Tibial artery (tissue), 4 donors: ENCODE measurements at regions not wholly inside any gene's neighbourhood (a gene's known extent, or its start where the extent isn't known, plus 50 kb on each side); places are given as distances from the start of the nearest gene placed in this dataset.

Source experiments
- DNase-seq, 2 donors: peaks; one replicate each; pipeline ENCODE4 v3.0.0-alpha.2; 2019
- H3K27ac ChIP-seq, 2 donors: fragments of 200-600 bp; sonication (generic) in 1 of 2; 1 replicate in 1 of 2; 2 replicates in 1 of 2; pipeline ENCODE4 v1.5.1; 2018 to 2019; ENCODE audit warnings: mild to moderate bottlenecking in 1 of 2
- H3K27me3 ChIP-seq, 2 donors: fragments of 200-600 bp; sonication (generic) in 1 of 2; one replicate each; pipeline versions ENCODE4 v1.5.1 to v1.6.0; 2016 to 2019
- H3K36me3 ChIP-seq, 3 donors: fragments of 200-600 bp; sonication (generic) in 2 of 3; one replicate each; pipeline ENCODE4 v1.5.1; 2016 to 2019; ENCODE audit warnings: mild to moderate bottlenecking in 2 of 3
- H3K4me1 ChIP-seq, 4 donors: fragments of 200-600 bp; sonication (generic) in 2 of 4; 1 replicate in 3 of 4; 2 replicates in 1 of 4; pipeline ENCODE4 v1.5.1; 2016 to 2019
- H3K4me3 ChIP-seq, 2 donors: fragments of 200-600 bp; sonication (generic) in 1 of 2; 1 replicate in 1 of 2; 2 replicates in 1 of 2; pipeline ENCODE4 v1.5.1; 2018 to 2019; ENCODE audit warnings: mild to moderate bottlenecking in 2 of 2
- H3K9me3 ChIP-seq, 3 donors: fragments of 200-600 bp; sonication (generic) in 1 of 3; one replicate each; pipeline ENCODE4 v1.5.1; 2016 to 2019
- intact Hi-C: fragments of 100-400 bp; cut with DNase I; formaldehyde crosslinking; loops from one replicate; pipeline ENCODE4 v1.15.0; 2023; ENCODE audit warnings: low total_unique reads
- TF ChIP-seq, protein P1 (sequence below), 2 experiments: fragments of 200-600 bp in 1 of 2; fragments of 450-650 bp in 1 of 2; IDR thresholded peaks; one replicate each; pipeline ENCODE4 v1.5.1; 2017 to 2019; ENCODE audit warnings: antibody characterized with exemption in 2 of 2, mild to moderate bottlenecking in 1 of 2, moderate library complexity in 1 of 2

DNA sequence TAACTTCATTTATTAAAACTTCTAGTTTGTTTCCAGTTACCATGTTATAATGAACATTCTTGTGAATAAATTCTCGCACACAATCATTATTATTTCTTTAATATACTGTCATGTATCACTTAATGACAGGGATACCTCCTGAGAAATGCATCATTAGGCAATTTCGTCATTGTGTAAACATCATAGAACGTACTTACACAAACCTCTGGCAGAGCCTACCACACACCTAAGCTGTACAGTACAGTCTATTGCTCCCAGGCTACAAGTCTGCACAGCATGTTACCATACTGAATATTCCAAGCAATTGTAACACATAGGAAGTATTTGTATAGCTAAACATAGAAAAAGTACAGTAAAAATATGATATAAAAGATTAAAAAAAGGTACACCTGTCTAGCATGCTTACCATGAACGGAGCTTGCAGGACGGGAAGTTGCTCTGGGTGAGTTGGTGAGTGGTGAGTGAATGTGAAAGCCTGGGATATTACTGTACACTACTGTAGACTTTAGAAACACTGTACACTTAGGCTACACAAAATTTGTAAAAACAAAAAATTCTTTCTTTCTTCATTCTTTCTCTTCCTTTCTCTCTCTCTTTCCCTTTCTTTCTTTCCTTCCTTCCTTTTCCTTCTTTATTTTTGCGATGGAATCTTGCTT lies 268.2 kb upstream of the SOX4 start:
- no peak overlapping the region for H3K4me3 ChIP-seq
- H3K27ac ChIP-seq, result no peak overlapping the region
- H3K9me3 ChIP-seq, result no peaks in the 10 kb centered on the region
- H3K27me3 ChIP-seq, result no peaks in the 10 kb centered on the region
- no peak for DNase-seq
- TF ChIP-seq, protein P1, sequence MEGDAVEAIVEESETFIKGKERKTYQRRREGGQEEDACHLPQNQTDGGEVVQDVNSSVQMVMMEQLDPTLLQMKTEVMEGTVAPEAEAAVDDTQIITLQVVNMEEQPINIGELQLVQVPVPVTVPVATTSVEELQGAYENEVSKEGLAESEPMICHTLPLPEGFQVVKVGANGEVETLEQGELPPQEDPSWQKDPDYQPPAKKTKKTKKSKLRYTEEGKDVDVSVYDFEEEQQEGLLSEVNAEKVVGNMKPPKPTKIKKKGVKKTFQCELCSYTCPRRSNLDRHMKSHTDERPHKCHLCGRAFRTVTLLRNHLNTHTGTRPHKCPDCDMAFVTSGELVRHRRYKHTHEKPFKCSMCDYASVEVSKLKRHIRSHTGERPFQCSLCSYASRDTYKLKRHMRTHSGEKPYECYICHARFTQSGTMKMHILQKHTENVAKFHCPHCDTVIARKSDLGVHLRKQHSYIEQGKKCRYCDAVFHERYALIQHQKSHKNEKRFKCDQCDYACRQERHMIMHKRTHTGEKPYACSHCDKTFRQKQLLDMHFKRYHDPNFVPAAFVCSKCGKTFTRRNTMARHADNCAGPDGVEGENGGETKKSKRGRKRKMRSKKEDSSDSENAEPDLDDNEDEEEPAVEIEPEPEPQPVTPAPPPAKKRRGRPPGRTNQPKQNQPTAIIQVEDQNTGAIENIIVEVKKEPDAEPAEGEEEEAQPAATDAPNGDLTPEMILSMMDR (IDR thresholded peaks at IDR 0.05), result no peak
- H3K36me3 ChIP-seq, result no peaks in the 10 kb centered on the region
- H3K4me1 ChIP-seq, result no peaks in the 10 kb centered on the region
- intact Hi-C loops, result no loop called here

DNA sequence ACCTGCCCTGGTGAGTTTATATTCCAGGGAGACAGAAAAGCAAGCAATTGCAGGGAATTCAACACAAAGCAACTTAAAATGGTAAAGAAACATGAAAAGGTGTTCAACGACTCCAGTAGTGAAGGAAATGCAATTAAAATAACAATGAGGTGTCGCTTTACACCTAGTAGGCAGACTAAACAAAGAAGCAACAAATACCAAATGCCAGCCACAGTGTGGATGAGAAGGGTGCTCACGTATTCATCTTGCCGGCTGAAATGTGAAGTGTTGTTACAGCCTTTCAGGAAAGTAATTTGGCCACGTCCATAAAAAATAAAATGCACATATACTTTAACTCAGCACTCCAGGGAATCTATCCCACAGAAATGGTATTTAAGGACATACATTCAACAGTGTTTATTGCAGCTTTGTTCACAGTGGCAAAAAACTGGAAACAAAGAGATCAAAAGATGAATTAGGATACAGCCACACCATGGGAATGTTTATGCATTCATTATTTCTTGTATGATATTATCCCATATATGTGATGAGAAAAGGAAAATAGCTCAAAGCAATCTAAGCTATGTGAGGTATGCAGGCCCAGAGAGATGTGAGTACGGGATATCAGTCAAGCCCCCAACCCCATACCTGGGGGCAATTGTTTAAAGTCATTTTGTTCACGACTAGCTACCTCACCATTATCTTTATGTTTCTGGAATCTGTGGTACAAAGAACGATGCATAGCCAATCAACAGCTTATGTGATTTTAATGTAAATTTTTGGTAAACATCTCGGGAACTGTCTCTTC lies 266.0 kb upstream of the SOX4 start:
- Histone ChIP-seq H3K4me3 (no peak overlapping the region), H3K36me3 (no peaks in the 10 kb centered on the region), H3K27ac (no peak overlapping the region), H3K4me1 (peaks cover 0 to 7% (median 3%) of the 10 kb centered on the region in 4 donors), H3K27me3 (no peaks in the 10 kb centered on the region), H3K9me3 (no peaks in the 10 kb centered on the region)
- intact Hi-C loops, result no loop called here
- no peak for DNase-seq
- TF ChIP-seq, protein P1 (IDR thresholded peaks at IDR 0.05), result no peak

DNA sequence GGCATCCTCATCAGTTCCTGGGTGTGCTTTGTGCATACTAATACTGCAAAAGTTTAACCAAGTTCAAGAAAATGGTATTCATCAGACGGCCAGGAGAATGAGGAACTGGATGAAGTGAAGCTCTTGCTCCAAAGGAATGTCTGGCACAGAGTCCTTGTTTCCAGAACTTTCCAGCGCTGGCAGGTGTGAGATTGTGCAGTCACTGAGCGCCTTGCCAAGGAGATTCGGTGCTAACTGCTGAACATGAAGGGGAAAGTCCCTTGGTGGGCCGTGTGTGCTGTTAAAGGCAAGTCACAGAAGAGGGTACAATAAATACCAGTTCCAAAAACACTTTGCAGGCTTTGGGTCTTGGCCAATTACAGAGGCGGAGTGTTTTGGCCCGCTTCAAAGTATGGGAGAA lies 262.3 kb upstream of the SOX4 start:
- no peak for DNase-seq
- Histone ChIP-seq H3K9me3 (no peaks in the 10 kb centered on the region), H3K27me3 (no peaks in the 10 kb centered on the region), H3K27ac (no peak overlapping the region), H3K4me3 (no peak overlapping the region), H3K4me1 (peaks cover 0 to 7% (median 3%) of the 10 kb centered on the region in 4 donors), H3K36me3 (no peaks in the 10 kb centered on the region)
- TF ChIP-seq, protein P1 (IDR thresholded peaks at IDR 0.05), result no peak
- intact Hi-C loops, result no loop called here

DNA sequence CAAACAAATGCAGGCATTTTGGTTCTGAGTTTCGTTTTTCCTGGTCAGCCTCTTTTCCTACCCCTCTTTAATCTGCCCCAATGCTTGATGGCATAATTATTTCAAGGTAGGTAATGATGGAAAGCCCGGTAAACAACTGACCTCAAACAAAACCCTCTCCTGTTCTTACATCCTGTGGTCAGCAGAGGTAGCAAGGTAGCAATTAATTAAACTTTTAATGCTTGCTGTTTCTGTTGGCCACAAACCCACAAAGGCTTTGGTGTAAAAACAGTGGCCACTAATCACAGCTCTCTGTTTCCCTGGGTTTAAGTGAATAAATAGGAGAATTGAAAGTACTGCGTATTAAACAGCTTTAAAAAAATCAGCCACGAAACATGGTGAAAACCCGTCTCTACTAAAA lies 261.5 kb upstream of the SOX4 start:
- Histone ChIP-seq H3K4me3 (no peak overlapping the region), H3K4me1 (peaks cover 0 to 7% (median 3%) of the 10 kb centered on the region in 4 donors), H3K9me3 (no peaks in the 10 kb centered on the region), H3K27ac (no peak overlapping the region), H3K36me3 (no peaks in the 10 kb centered on the region), H3K27me3 (no peaks in the 10 kb centered on the region)
- DNase-seq, result no peak
- TF ChIP-seq, protein P1 (IDR thresholded peaks at IDR 0.05), result no peak
- intact Hi-C loops, result no loop called here

DNA sequence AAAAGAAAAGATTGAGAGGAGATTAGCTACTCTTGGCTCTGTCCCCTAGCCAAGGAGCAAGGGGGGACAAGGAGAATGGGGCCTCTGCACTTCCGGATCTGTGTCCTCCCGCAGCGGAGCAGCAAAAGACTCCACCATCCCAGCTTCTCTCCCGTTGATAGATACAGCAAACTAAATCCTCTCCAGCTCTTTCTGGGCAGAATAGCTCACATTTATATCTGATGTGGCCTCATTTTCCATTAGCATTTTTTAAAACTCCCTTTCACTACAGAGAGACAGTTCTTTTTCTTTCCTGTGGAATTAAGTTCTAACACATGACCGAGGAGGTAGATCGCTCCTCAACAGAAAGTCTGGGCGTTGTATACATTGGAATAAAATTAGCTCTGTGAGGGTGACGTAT lies 260.9 kb upstream of the SOX4 start:
- Histone ChIP-seq H3K4me3 (no peak overlapping the region), H3K27ac (no peak overlapping the region), H3K36me3 (no peaks in the 10 kb centered on the region), H3K9me3 (no peaks in the 10 kb centered on the region), H3K27me3 (no peaks in the 10 kb centered on the region), H3K4me1 (peaks cover 0 to 7% (median 3%) of the 10 kb centered on the region in 4 donors)
- intact Hi-C loops, result no loop called here
- TF ChIP-seq, protein P1 (IDR thresholded peaks at IDR 0.05), result no peak
- no peak for DNase-seq
